H9 (cell line): ENCODE measurements at regions not wholly inside any gene's neighbourhood (a gene's known extent, or its start where the extent isn't known, plus 50 kb on each side); places are given as distances from the start of the nearest gene placed in this dataset.

Experiments used
- DNase-seq: peaks from one replicate; pipeline ENCODE4 v3.0.0-alpha.2; 2017
- H2AFZ ChIP-seq: one replicate; pipeline ENCODE4 v1.6.1; 2013; ENCODE audit warnings: mild to moderate bottlenecking, low read length, control low read depth, moderate library complexity
- H2AK5ac ChIP-seq: 2 replicates; pipeline ENCODE4 v1.6.1; 2013; ENCODE audit warnings: low read length, control low read depth, mixed read lengths; ENCODE audit not compliant: insufficient read length
- H2BK120ac ChIP-seq: one replicate; pipeline ENCODE4 v1.6.1; 2013; ENCODE audit warnings: low read depth, mild to moderate bottlenecking, low read length, control low read depth, inconsistent platforms; ENCODE audit not compliant: poor library complexity, severe bottlenecking
- H2BK12ac ChIP-seq: 2 replicates; pipeline ENCODE4 v1.6.1; 2013; ENCODE audit warnings: low read length, control low read depth, mixed read lengths, low read depth; ENCODE audit not compliant: insufficient read length
- H2BK15ac ChIP-seq: 2 replicates; pipeline ENCODE4 v1.6.1; 2013; ENCODE audit warnings: low read depth, low read length, control low read depth
- H2BK20ac ChIP-seq: one replicate; pipeline ENCODE4 v1.6.1; 2013; ENCODE audit warnings: low read depth, mild to moderate bottlenecking, low read length, control low read depth, inconsistent platforms; ENCODE audit not compliant: poor library complexity, severe bottlenecking
- H2BK5ac ChIP-seq: 2 replicates; pipeline ENCODE4 v1.6.1; 2013; ENCODE audit warnings: low read length, control low read depth, mixed read lengths; ENCODE audit not compliant: insufficient read length
- H3K14ac ChIP-seq: 2 replicates; pipeline ENCODE4 v1.6.1; 2013; ENCODE audit warnings: low read length, control low read depth; ENCODE audit not compliant: insufficient read depth
- H3K18ac ChIP-seq: 2 replicates; pipeline ENCODE4 v1.6.1; 2013; ENCODE audit warnings: low read depth, mild to moderate bottlenecking, mixed read lengths, low read length, control low read depth; ENCODE audit not compliant: insufficient read length
- H3K23ac ChIP-seq: 2 replicates; pipeline ENCODE4 v1.6.1; 2013; ENCODE audit warnings: low read length, control low read depth, mixed read lengths, low read depth; ENCODE audit not compliant: insufficient read length
- H3K23me2 ChIP-seq: 2 replicates; pipeline ENCODE4 v1.6.1; 2013; ENCODE audit warnings: low read depth, mild to moderate bottlenecking, mixed read lengths, low read length, control low read depth; ENCODE audit not compliant: insufficient read length, poor library complexity, severe bottlenecking
- H3K27ac ChIP-seq: 2 replicates; pipeline ENCODE4 v1.5.1; 2013; ENCODE audit warnings: low read length, control low read depth, mixed read lengths, low read depth; ENCODE audit not compliant: insufficient read length
- H3K27me3 ChIP-seq: 2 replicates; pipeline ENCODE4 v1.6.1; 2013; ENCODE audit warnings: low read length, control low read depth, inconsistent platforms; ENCODE audit not compliant: insufficient read depth
- H3K4ac ChIP-seq: 2 replicates; pipeline ENCODE4 v1.6.1; 2013; ENCODE audit warnings: low read depth, mild to moderate bottlenecking, control low read depth, inconsistent platforms, low read length, moderate library complexity
- H3K4me1 ChIP-seq: 2 replicates; pipeline ENCODE4 v1.6.1; 2013; ENCODE audit warnings: low read length, control low read depth, inconsistent platforms; ENCODE audit not compliant: insufficient read depth
- H3K4me2 ChIP-seq: 2 replicates; pipeline ENCODE4 v1.6.1; 2013; ENCODE audit warnings: low read length, control low read depth, mixed read lengths; ENCODE audit not compliant: insufficient read length, insufficient read depth
- H3K56ac ChIP-seq: 2 replicates; pipeline ENCODE4 v1.6.1; 2013; ENCODE audit warnings: low read depth, mild to moderate bottlenecking, mixed read lengths, low read length, control low read depth; ENCODE audit not compliant: insufficient read length
- H3K79me1 ChIP-seq: 2 replicates; pipeline ENCODE4 v1.6.1; 2013; ENCODE audit warnings: low read depth, mild to moderate bottlenecking, moderate library complexity, low read length, control low read depth, inconsistent platforms; ENCODE audit not compliant: insufficient read depth, poor library complexity, severe bottlenecking
- H3K79me2 ChIP-seq: 2 replicates; pipeline ENCODE4 v1.6.1; 2013; ENCODE audit warnings: low read length, control low read depth, inconsistent platforms; ENCODE audit not compliant: insufficient read depth
- H3K9ac ChIP-seq: 2 replicates; pipeline ENCODE4 v1.6.1; 2013; ENCODE audit warnings: low read length, control low read depth, mixed read lengths; ENCODE audit not compliant: insufficient read length; ENCODE audit errors: extremely low read depth
- H3K9me3 ChIP-seq: one replicate; pipeline ENCODE4 v1.6.1; 2013; ENCODE audit warnings: low read depth, low read length, inconsistent platforms; ENCODE audit not compliant: control insufficient read depth
- H3T11ph ChIP-seq: one replicate; pipeline ENCODE4 v1.6.1; 2013; ENCODE audit warnings: mild to moderate bottlenecking, low read length, control low read depth, inconsistent platforms
- H4K20me1 ChIP-seq: one replicate; pipeline ENCODE4 v1.6.1; 2013; ENCODE audit not compliant: control insufficient read depth, insufficient read length, insufficient read depth
- H4K5ac ChIP-seq: 2 replicates; pipeline ENCODE4 v1.6.1; 2013; ENCODE audit warnings: low read depth, mild to moderate bottlenecking, mixed read lengths, low read length, control low read depth; ENCODE audit not compliant: insufficient read length
- H4K8ac ChIP-seq: replicated peaks from 2 replicates; pipeline ENCODE4 v1.6.1; 2013; ENCODE audit warnings: low read length, control low read depth, mixed read lengths, low read depth; ENCODE audit not compliant: insufficient read length
- H4K91ac ChIP-seq: 2 replicates; pipeline ENCODE4 v1.6.1; 2013; ENCODE audit warnings: low read depth, mild to moderate bottlenecking, moderate library complexity, mixed read lengths, low read length, control low read depth; ENCODE audit not compliant: insufficient read length
- H3K27ac Mint-ChIP-seq, 3 experiments: 2 replicates in 2 of 3; 3 replicates in 1 of 3; pipeline ENCODE4 v1.8.0; 2020 to 2021; ENCODE audit warnings: mixed read lengths in 3 of 3, mild to moderate bottlenecking in 1 of 3, moderate library complexity in 1 of 3
- H3K27me3 Mint-ChIP-seq: 2 replicates; pipeline ENCODE4 v1.8.0; 2021; ENCODE audit warnings: low read depth, mild to moderate bottlenecking, moderate library complexity, mixed read lengths
- H3K36me3 Mint-ChIP-seq, 3 experiments: 2 replicates in 2 of 3; 3 replicates in 1 of 3; pipeline ENCODE4 v1.8.0; 2020 to 2021; ENCODE audit warnings: low read depth in 3 of 3, mixed read lengths in 3 of 3; ENCODE audit not compliant: insufficient read depth in 1 of 3
- H3K4me1 Mint-ChIP-seq, 2 experiments: 2 replicates each; pipeline ENCODE4 v1.8.0; 2020; ENCODE audit warnings: mixed read lengths in 2 of 2
- H3K4me3 Mint-ChIP-seq, 2 experiments: 2 replicates in 1 of 2; 3 replicates in 1 of 2; pipeline ENCODE4 v1.8.0; 2020 to 2021; ENCODE audit warnings: mild to moderate bottlenecking in 2 of 2, mixed read lengths in 2 of 2, moderate library complexity in 1 of 2
- H3K9me3 Mint-ChIP-seq, 2 experiments: 2 replicates in 1 of 2; 3 replicates in 1 of 2; pipeline ENCODE4 v1.8.0; 2020; ENCODE audit warnings: mild to moderate bottlenecking in 2 of 2, mixed read lengths in 2 of 2, moderate library complexity in 1 of 2
- WGBS: extraction: QIAGEN DNeasy Blood & Tissue Kit; methylation state at CpG from one replicate; pipeline ENCODE4 v1.1.7; 2013; ENCODE audit warnings: missing lambda C conversion rate, low lambda C conversion rate, mixed read lengths; ENCODE audit not compliant: insufficient read length; ENCODE audit errors: extremely low coverage; 5-methylcytosine and 5-hydroxymethylcytosine counted together
- TF ChIP-seq, protein P1 (sequence below): fragments of 200-600 bp; sonication (generic); conservative IDR thresholded peaks from 3 replicates; pipeline ENCODE4 v1.8.0; 2021; ENCODE audit warnings: antibody characterized with exemption, mild to moderate bottlenecking

DNA sequence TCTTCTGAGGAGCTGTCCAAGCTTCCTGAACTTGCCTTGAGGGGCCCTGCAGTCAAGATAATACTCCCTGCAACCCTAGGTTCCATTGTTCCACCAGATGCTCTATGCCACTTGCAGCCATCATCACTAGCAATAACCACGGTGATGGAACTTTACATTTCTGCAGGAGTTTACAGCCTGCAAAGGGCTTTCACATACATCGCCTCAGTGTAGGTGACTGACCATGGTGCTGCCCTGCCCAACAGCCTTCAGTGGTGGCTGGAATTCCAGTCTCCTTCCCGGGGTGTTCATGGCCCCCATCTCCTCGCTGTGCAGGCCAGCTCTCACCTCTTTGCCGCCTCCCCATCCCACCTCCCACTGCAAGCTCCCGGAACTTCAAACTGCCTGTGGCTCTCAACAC lies 225.5 kb upstream of the ECI2 start:
- Histone ChIP-seq H3K27me3 (no peaks in the 10 kb centered on the region; the same call in 1 of the 2 replicates), H3K4me1 (peaks cover 8% of the 10 kb centered on the region; the same call in 1 of the 2 replicates), H2AFZ (no peak overlapping the region), H3K18ac (no peak overlapping the region), H3K14ac (no peak overlapping the region), H2BK15ac (no peak overlapping the region), H3K23ac (no peak overlapping the region), H3T11ph (no peak overlapping the region), H4K20me1 (no peaks in the 10 kb centered on the region), H3K23me2 (no peaks in the 10 kb centered on the region), H4K5ac (no peak overlapping the region), H2BK20ac (no peak overlapping the region), H3K27ac (no peak overlapping the region), H3K4me2 (no peak overlapping the region), H3K9me3 (no peaks in the 10 kb centered on the region), H2BK120ac (no peak overlapping the region), H2BK5ac (no peak overlapping the region), H4K91ac (no peak overlapping the region), H3K79me1 (no peaks in the 10 kb centered on the region), H2AK5ac (no peak overlapping the region), H3K9ac (no peak overlapping the region), H4K8ac (no peak overlapping the region), H2BK12ac (no peak overlapping the region), H3K56ac (no peak overlapping the region), H3K4ac (no peak overlapping the region), H3K79me2 (no peaks in the 10 kb centered on the region)
- no peak for DNase-seq
- Mint-ChIP-seq H3K4me1 (peaks cover 20 to 25% of the 10 kb centered on the region in 2 experiments), H3K27ac (no peak overlapping the region), H3K27me3 (peaks cover 4% of the 10 kb centered on the region; the same call in 1 of the 2 replicates), H3K9me3 (peaks cover 3 to 7% of the 10 kb centered on the region in 2 experiments; a peak in 2 of 5 replicates), H3K4me3 (no peak overlapping the region; a peak in 1 of 5 replicates), H3K36me3 (peaks cover 0 to 2% (median 0%) of the 10 kb centered on the region in 3 experiments; a peak in 2 of 7 replicates)
- WGBS: no CpG with 5 or more reads among the region's 6 CpGs
- TF ChIP-seq, protein P1, sequence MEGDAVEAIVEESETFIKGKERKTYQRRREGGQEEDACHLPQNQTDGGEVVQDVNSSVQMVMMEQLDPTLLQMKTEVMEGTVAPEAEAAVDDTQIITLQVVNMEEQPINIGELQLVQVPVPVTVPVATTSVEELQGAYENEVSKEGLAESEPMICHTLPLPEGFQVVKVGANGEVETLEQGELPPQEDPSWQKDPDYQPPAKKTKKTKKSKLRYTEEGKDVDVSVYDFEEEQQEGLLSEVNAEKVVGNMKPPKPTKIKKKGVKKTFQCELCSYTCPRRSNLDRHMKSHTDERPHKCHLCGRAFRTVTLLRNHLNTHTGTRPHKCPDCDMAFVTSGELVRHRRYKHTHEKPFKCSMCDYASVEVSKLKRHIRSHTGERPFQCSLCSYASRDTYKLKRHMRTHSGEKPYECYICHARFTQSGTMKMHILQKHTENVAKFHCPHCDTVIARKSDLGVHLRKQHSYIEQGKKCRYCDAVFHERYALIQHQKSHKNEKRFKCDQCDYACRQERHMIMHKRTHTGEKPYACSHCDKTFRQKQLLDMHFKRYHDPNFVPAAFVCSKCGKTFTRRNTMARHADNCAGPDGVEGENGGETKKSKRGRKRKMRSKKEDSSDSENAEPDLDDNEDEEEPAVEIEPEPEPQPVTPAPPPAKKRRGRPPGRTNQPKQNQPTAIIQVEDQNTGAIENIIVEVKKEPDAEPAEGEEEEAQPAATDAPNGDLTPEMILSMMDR: no peak
